ENCODE measurements at regions not wholly inside any gene's neighbourhood (a gene's known extent, or its start where the extent isn't known, plus 50 kb on each side); places are given as distances from the start of the nearest gene placed in this dataset.

GRCh38 chr4:60195256-60195655 is 1004.9 kb upstream of the ADGRL3 start:
- intact Hi-C loops (cut with micrococcal nuclease): loop anchor here (5.0 kb wide), 1 partner anchor 378 kb away; no protein-coding TSS in a partner anchor
- H4K20me1 ChIP-seq (ENCODE audit: low read length): no peaks in the 10 kb centered on the region
- POLR2A ChIA-PET (ENCODE audit: unreplicated experiment): no interaction called here

DNA sequence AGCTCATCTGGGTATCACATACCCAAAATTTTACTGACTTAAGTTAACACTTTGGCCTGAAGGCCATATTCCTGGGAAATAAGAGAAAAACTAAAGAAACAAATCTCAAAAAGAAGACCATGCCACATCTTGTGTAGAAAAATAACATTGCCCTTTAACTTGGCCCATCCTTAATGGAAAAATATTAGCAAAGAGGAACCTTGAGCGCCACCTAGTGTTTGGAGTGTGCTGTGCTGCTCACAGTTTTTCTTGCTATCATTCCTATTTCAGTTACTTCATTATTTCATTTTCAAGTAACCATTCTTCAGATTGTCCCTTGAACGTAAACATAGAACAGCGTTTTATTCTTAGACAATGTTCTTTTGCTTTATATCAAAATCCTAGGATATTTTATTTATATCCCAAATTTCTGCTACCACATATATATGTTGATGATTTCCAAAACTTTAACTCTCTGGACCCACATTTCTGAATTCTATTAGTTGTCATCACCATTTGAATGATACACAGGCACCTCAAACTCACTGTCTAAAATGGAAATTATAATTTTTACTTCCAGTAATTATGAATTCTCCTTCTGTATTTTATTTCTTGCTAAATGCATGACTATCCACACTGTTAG is 999.0 kb upstream of the ADGRL3 start:
- no peak for TF ChIP-seq EZH2 (IDR thresholded peaks at IDR 0.05; ENCODE audit: low read length, unreplicated experiment)
- TF ChIP-seq, protein P1, sequence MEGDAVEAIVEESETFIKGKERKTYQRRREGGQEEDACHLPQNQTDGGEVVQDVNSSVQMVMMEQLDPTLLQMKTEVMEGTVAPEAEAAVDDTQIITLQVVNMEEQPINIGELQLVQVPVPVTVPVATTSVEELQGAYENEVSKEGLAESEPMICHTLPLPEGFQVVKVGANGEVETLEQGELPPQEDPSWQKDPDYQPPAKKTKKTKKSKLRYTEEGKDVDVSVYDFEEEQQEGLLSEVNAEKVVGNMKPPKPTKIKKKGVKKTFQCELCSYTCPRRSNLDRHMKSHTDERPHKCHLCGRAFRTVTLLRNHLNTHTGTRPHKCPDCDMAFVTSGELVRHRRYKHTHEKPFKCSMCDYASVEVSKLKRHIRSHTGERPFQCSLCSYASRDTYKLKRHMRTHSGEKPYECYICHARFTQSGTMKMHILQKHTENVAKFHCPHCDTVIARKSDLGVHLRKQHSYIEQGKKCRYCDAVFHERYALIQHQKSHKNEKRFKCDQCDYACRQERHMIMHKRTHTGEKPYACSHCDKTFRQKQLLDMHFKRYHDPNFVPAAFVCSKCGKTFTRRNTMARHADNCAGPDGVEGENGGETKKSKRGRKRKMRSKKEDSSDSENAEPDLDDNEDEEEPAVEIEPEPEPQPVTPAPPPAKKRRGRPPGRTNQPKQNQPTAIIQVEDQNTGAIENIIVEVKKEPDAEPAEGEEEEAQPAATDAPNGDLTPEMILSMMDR (conservative IDR thresholded peaks at IDR 0.05; ENCODE audit: low read depth, low read length): peak; percentile 99
- DNase-seq (peak; percentile 82), ATAC-seq (peak; percentile 57)
- H3K9ac ChIP-seq (ENCODE audit: low read length): no peak overlapping the region
- no peak overlapping the region for H3K4me3 ChIP-seq (ENCODE audit: low read length)
- no peak overlapping the region for H3K4me2 ChIP-seq (ENCODE audit: low read length)
- no peaks in the 10 kb centered on the region for H3K4me1 ChIP-seq (ENCODE audit: insufficient read depth, low read length)
- no peak overlapping the region for H2AFZ ChIP-seq (ENCODE audit: low read length)
- no TSS peak for BruUV-seq (replicated peaks)
- no peak overlapping the region for H3K27ac ChIP-seq (ENCODE audit: low read length)
- H4K20me1 ChIP-seq (ENCODE audit: low read length): no peaks in the 10 kb centered on the region
- H3F3A ChIP-seq (ENCODE audit: low read length, unreplicated experiment): no peaks in the 10 kb centered on the region
- intact Hi-C loops (cut with micrococcal nuclease): loop anchor here (1.0 to 10.0 kb wide), 5 partner anchors 263 to 1689 kb away; no protein-coding TSS in a partner anchor
- CTCF ChIA-PET: no interaction called here
- H3K27me3 ChIP-seq (ENCODE audit: low read length): no peaks in the 10 kb centered on the region
- POLR2A ChIA-PET (ENCODE audit: unreplicated experiment): no interaction called here
- H3K79me2 ChIP-seq (ENCODE audit: low read length): no peaks in the 10 kb centered on the region
- no peaks in the 10 kb centered on the region for H3K36me3 ChIP-seq (ENCODE audit: low read depth, low read length)
- H3K9me3 ChIP-seq (ENCODE audit: low read length): no peaks in the 10 kb centered on the region
- no peaks in the 10 kb centered on the region for H3K9me2 ChIP-seq (replicated peaks; ENCODE audit: low read length)

More at GRCh38 chr4:60195256-60195655, 1004.9 kb upstream of the ADGRL3 start:
- CTCF ChIA-PET: no interaction called here
- no peak overlapping the region for H3K27ac ChIP-seq (ENCODE audit: low read length)
- DNase-seq: no peak
- H3K9ac ChIP-seq (ENCODE audit: low read length): no peak overlapping the region
- no peaks in the 10 kb centered on the region for H3K79me2 ChIP-seq (ENCODE audit: low read length)
- H3K36me3 ChIP-seq (ENCODE audit: low read depth, low read length): no peaks in the 10 kb centered on the region
- no peaks in the 10 kb centered on the region for H3K27me3 ChIP-seq (ENCODE audit: low read length)
- TF ChIP-seq EZH2 (IDR thresholded peaks at IDR 0.05; ENCODE audit: low read length, unreplicated experiment) (no peak), EZH2phosphoT487 (IDR thresholded peaks at IDR 0.05; ENCODE audit: borderline replicate concordance, low read length) (no peak)
- TF ChIP-seq, protein P1 (conservative IDR thresholded peaks at IDR 0.05; ENCODE audit: low read depth, low read length): no peak
- no peaks in the 10 kb centered on the region for H3F3A ChIP-seq (ENCODE audit: low read length, unreplicated experiment)
- no peaks in the 10 kb centered on the region for H3K9me3 ChIP-seq (ENCODE audit: low read length)
- ATAC-seq: no peak
- no peak overlapping the region for H3K4me3 ChIP-seq (ENCODE audit: low read length)
- no peaks in the 10 kb centered on the region for H3K4me1 ChIP-seq (ENCODE audit: insufficient read depth, low read length)
- no peaks in the 10 kb centered on the region for H3K9me2 ChIP-seq (replicated peaks; ENCODE audit: low read length)
- no peak overlapping the region for H3K4me2 ChIP-seq (ENCODE audit: low read length)
- no TSS peak for BruUV-seq (replicated peaks)
- H2AFZ ChIP-seq (ENCODE audit: low read length): no peak overlapping the region

- Histone ChIP-seq H2AFZ (ENCODE audit: low read length) (no peak overlapping the region), H3K27me3 (ENCODE audit: low read length) (no peaks in the 10 kb centered on the region), H3K79me2 (ENCODE audit: low read length) (no peaks in the 10 kb centered on the region), H3K9ac (ENCODE audit: low read length) (no peak overlapping the region), H3K36me3 (ENCODE audit: low read depth, low read length) (no peaks in the 10 kb centered on the region), H3K4me1 (ENCODE audit: insufficient read depth, low read length) (no peaks in the 10 kb centered on the region), H4K20me1 (ENCODE audit: low read length) (no peaks in the 10 kb centered on the region), H3K9me2 (replicated peaks; ENCODE audit: low read length) (no peaks in the 10 kb centered on the region), H3K4me2 (ENCODE audit: low read length) (no peak overlapping the region), H3F3A (ENCODE audit: low read length, unreplicated experiment) (no peaks in the 10 kb centered on the region), H3K9me3 (ENCODE audit: low read length) (no peaks in the 10 kb centered on the region), H3K4me3 (ENCODE audit: low read length) (no peak overlapping the region), H3K27ac (ENCODE audit: low read length) (no peak overlapping the region)
- CTCF ChIA-PET: no interaction called here
- DNase-seq: no peak
- POLR2A ChIA-PET (ENCODE audit: unreplicated experiment): no interaction called here
- BruUV-seq (replicated peaks): no TSS peak
- no peak for ATAC-seq
- TF ChIP-seq EZH2 (IDR thresholded peaks at IDR 0.05; ENCODE audit: low read length, unreplicated experiment) (no peak), EZH2phosphoT487 (IDR thresholded peaks at IDR 0.05; ENCODE audit: borderline replicate concordance, low read length) (no peak)
- TF ChIP-seq, protein P1 (conservative IDR thresholded peaks at IDR 0.05; ENCODE audit: low read depth, low read length): no peak
- intact Hi-C loops (cut with micrococcal nuclease): loop anchor here (10.0 kb wide), 2 partner anchors 445 to 635 kb away; no protein-coding TSS in a partner anchor
Observed at GRCh38 chr4:60209588-60209987, 990.5 kb upstream of the ADGRL3 start.

All from PC-3 (cell line).